ENCODE measurements at regions not wholly inside any gene's neighbourhood (a gene's known extent, or its start where the extent isn't known, plus 50 kb on each side); places are given as distances from the start of the nearest gene placed in this dataset.

DNA sequence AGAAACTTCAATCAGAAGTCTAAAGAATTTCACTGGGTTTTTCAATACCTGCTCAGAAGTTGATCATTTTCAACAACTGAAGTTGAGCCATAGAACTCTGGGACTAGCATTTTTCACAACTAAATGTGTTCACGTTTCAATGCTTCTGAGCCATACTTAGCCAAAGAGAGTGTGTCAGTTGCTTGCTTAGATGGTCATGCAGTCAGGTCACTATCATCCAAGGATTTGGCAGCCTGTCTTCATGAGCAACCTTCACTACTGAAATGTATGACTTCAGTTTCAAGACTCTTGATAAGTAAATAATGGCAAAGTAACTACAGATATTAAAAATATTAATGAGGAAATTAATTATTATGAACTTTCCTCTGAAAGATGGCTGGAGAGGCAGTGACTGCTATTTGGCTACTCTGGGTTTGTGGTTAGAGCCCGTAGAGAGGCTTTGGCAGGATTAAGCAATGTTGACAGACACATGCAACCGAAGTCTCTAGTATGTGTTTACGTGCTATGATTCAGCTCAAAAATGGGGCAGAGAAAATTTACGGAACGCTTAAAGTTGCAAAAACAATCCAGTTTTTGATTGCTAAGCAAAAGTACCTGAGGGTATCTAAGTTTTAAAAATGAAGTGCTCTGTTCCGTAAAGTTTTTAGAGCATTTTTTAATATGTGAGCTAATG, 133.8 kb downstream of the GMNC start:
- Histone ChIP-seq H3K23me2 (ENCODE audit: insufficient read length, low read depth, low read length, poor library complexity, severe bottlenecking) (no peaks in the 10 kb centered on the region), H2AK5ac (ENCODE audit: insufficient read length, low read length) (no peak overlapping the region), H3T11ph (ENCODE audit: low read length) (no peak overlapping the region), H3K4me2 (ENCODE audit: insufficient read depth, insufficient read length, low read length) (no peak overlapping the region), H2BK120ac (ENCODE audit: low read depth, low read length, poor library complexity, severe bottlenecking) (no peak overlapping the region), H3K4me1 (ENCODE audit: insufficient read depth, low read length) (no peaks in the 10 kb centered on the region), H4K5ac (ENCODE audit: insufficient read length, low read depth, low read length) (no peak overlapping the region), H2BK20ac (ENCODE audit: low read depth, low read length, poor library complexity, severe bottlenecking) (no peak overlapping the region), H3K4ac (ENCODE audit: low read depth, low read length) (no peak overlapping the region), H2BK5ac (ENCODE audit: insufficient read length, low read length) (no peak overlapping the region), H3K27ac (ENCODE audit: insufficient read length, low read depth, low read length) (no peak overlapping the region), H4K8ac (replicated peaks; ENCODE audit: insufficient read length, low read depth, low read length) (no peak overlapping the region), H4K91ac (ENCODE audit: insufficient read length, low read depth, low read length) (no peak overlapping the region), H3K18ac (ENCODE audit: insufficient read length, low read depth, low read length) (no peak overlapping the region), H3K14ac (ENCODE audit: insufficient read depth, low read length) (no peak overlapping the region), H3K79me1 (ENCODE audit: insufficient read depth, low read depth, low read length, poor library complexity, severe bottlenecking) (no peaks in the 10 kb centered on the region), H3K23ac (ENCODE audit: insufficient read length, low read depth, low read length) (no peak overlapping the region), H4K20me1 (ENCODE audit: control insufficient read depth, insufficient read depth, insufficient read length) (no peaks in the 10 kb centered on the region), H3K9me3 (ENCODE audit: control insufficient read depth, low read depth, low read length) (no peaks in the 10 kb centered on the region), H3K27me3 (ENCODE audit: insufficient read depth, low read length) (no peaks in the 10 kb centered on the region), H3K79me2 (ENCODE audit: insufficient read depth, low read length) (no peaks in the 10 kb centered on the region), H2BK15ac (ENCODE audit: low read depth, low read length) (no peak overlapping the region), H3K9ac (ENCODE audit: extremely low read depth, insufficient read length, low read length) (no peak overlapping the region), H2BK12ac (ENCODE audit: insufficient read length, low read depth, low read length) (no peak overlapping the region), H2AFZ (ENCODE audit: low read length) (no peak overlapping the region), H3K56ac (ENCODE audit: insufficient read length, low read depth, low read length) (no peak overlapping the region)
- TF ChIP-seq, protein P1, sequence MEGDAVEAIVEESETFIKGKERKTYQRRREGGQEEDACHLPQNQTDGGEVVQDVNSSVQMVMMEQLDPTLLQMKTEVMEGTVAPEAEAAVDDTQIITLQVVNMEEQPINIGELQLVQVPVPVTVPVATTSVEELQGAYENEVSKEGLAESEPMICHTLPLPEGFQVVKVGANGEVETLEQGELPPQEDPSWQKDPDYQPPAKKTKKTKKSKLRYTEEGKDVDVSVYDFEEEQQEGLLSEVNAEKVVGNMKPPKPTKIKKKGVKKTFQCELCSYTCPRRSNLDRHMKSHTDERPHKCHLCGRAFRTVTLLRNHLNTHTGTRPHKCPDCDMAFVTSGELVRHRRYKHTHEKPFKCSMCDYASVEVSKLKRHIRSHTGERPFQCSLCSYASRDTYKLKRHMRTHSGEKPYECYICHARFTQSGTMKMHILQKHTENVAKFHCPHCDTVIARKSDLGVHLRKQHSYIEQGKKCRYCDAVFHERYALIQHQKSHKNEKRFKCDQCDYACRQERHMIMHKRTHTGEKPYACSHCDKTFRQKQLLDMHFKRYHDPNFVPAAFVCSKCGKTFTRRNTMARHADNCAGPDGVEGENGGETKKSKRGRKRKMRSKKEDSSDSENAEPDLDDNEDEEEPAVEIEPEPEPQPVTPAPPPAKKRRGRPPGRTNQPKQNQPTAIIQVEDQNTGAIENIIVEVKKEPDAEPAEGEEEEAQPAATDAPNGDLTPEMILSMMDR (conservative IDR thresholded peaks at IDR 0.05): no peak
- Mint-ChIP-seq H3K9me3 (no peaks in the 10 kb centered on the region), H3K4me1 (peaks cover 3 to 4% of the 10 kb centered on the region in 2 experiments; a peak in 1 of 4 replicates), H3K36me3 (ENCODE audit: insufficient read depth in 1 of 3, low read depth in 3 of 3) (no peaks in the 10 kb centered on the region), H3K4me3 (no peak overlapping the region), H3K27ac (no peak overlapping the region), H3K27me3 (ENCODE audit: low read depth) (no peaks in the 10 kb centered on the region)
- WGBS (ENCODE audit: extremely low coverage, insufficient read length, low lambda C conversion rate): no CpG with 5 or more reads among the region's 7 CpGs
- DNase-seq: no peak
